ENCODE measurements at regions not wholly inside any gene's neighbourhood (a gene's known extent, or its start where the extent isn't known, plus 50 kb on each side); places are given as distances from the start of the nearest gene placed in this dataset.

- no peak overlapping the region for H3K4me2 ChIP-seq
- no TSS peak for BruUV-seq (replicated peaks)
- H3K27me3 ChIP-seq (ENCODE audit: insufficient read depth, low read depth): peaks cover 19% of the 10 kb centered on the region
- intact Hi-C loops (cut with micrococcal nuclease; ENCODE audit: unreplicated experiment): no loop called here
- H4K20me1 ChIP-seq (ENCODE audit: insufficient read depth): no peaks in the 10 kb centered on the region
- no peak overlapping the region for H3K27ac ChIP-seq
- TF ChIP-seq EZH2 (IDR thresholded peaks at IDR 0.05; ENCODE audit: low read depth): no peak
- TF ChIP-seq, protein P1, sequence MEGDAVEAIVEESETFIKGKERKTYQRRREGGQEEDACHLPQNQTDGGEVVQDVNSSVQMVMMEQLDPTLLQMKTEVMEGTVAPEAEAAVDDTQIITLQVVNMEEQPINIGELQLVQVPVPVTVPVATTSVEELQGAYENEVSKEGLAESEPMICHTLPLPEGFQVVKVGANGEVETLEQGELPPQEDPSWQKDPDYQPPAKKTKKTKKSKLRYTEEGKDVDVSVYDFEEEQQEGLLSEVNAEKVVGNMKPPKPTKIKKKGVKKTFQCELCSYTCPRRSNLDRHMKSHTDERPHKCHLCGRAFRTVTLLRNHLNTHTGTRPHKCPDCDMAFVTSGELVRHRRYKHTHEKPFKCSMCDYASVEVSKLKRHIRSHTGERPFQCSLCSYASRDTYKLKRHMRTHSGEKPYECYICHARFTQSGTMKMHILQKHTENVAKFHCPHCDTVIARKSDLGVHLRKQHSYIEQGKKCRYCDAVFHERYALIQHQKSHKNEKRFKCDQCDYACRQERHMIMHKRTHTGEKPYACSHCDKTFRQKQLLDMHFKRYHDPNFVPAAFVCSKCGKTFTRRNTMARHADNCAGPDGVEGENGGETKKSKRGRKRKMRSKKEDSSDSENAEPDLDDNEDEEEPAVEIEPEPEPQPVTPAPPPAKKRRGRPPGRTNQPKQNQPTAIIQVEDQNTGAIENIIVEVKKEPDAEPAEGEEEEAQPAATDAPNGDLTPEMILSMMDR (conservative IDR thresholded peaks at IDR 0.05): no peak
- no peak overlapping the region for H2AFZ ChIP-seq
- H3K4me3 ChIP-seq: no peak overlapping the region
- no peaks in the 10 kb centered on the region for H3K9me2 ChIP-seq (ENCODE audit: insufficient read depth)
- no peaks in the 10 kb centered on the region for H3K4me1 ChIP-seq (replicated peaks; ENCODE audit: insufficient read depth)
- no peaks in the 10 kb centered on the region for H3F3A ChIP-seq (ENCODE audit: insufficient read depth, low read depth)
- POLR2A ChIA-PET (ENCODE audit: unreplicated experiment): no interaction called here
- H3K36me3 ChIP-seq (ENCODE audit: low read depth): no peaks in the 10 kb centered on the region
- H3K79me2 ChIP-seq (ENCODE audit: low read depth): no peaks in the 10 kb centered on the region
- H3K9me3 ChIP-seq (ENCODE audit: insufficient read depth, low read depth): no peaks in the 10 kb centered on the region; the same call in 1 of the 2 replicates
- DNase-seq: no peak
- CTCF ChIA-PET: no interaction called here
Observed at GRCh38 chr2:5898667-5899066, 206.5 kb downstream of the SOX11 start.

DNA sequence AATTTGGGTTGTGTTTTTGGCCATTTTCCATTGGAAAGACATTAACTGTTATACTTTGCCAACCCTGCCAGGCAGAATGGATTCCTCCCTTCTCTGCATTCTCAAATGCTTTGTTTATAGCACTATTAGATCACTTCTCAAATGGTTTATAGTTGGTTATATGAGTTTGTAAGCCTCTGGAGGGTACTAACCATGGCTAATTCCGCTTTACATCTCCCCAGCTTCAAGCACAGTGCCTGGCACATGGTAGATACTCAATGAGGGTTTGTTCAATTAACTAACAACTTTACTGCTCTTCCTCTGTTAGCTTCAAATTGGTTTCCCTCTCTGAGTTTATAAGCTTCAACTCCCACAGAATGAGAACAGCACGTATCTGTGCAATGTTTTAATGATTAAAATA, 213.5 kb downstream of the SOX11 start:
- Histone ChIP-seq H3K4me2 (no peak overlapping the region), H3F3A (ENCODE audit: insufficient read depth, low read depth) (no peaks in the 10 kb centered on the region), H3K9me2 (ENCODE audit: insufficient read depth) (no peaks in the 10 kb centered on the region), H3K4me1 (replicated peaks; ENCODE audit: insufficient read depth) (no peaks in the 10 kb centered on the region), H3K4me3 (no peak overlapping the region), H3K79me2 (ENCODE audit: low read depth) (no peaks in the 10 kb centered on the region), H2AFZ (no peak overlapping the region), H3K27me3 (ENCODE audit: insufficient read depth, low read depth) (peaks cover 19% of the 10 kb centered on the region), H4K20me1 (ENCODE audit: insufficient read depth) (no peaks in the 10 kb centered on the region), H3K36me3 (ENCODE audit: low read depth) (no peaks in the 10 kb centered on the region), H3K9me3 (ENCODE audit: insufficient read depth, low read depth) (no peaks in the 10 kb centered on the region; the same call in 1 of the 2 replicates), H3K27ac (no peak overlapping the region)
- CTCF ChIA-PET: no interaction called here
- BruUV-seq (replicated peaks): no TSS peak
- TF ChIP-seq, protein P1 (conservative IDR thresholded peaks at IDR 0.05): no peak
- no peak for TF ChIP-seq EZH2 (IDR thresholded peaks at IDR 0.05; ENCODE audit: low read depth)
- no peak for DNase-seq
- POLR2A ChIA-PET (ENCODE audit: unreplicated experiment): no interaction called here
- intact Hi-C loops (cut with micrococcal nuclease; ENCODE audit: unreplicated experiment): no loop called here

DNA sequence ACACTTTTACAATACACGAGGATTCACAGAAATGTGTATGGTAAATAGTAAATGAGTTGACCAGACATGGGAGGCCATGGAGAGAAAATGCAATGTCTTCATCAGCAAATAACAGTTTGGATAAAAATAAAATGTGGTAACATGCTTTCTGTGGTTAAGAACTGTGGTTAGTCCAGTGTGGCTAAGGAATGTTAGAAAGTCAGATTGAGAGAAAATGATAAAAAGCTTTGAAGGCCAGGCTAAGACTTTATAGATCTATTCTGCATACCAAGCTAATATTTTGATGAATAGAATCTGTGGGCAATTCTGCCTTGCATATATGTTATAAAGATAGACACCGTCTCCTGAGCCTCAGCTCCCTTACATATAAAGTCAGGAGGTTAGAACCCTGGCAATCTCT, 215.9 kb downstream of the SOX11 start:
- ChIA-PET CTCF (no interaction called here), POLR2A (ENCODE audit: unreplicated experiment) (no interaction called here)
- Histone ChIP-seq H3K9me3 (ENCODE audit: insufficient read depth, low read depth) (no peaks in the 10 kb centered on the region; the same call in 1 of the 2 replicates), H3F3A (ENCODE audit: insufficient read depth, low read depth) (no peaks in the 10 kb centered on the region), H3K4me1 (replicated peaks; ENCODE audit: insufficient read depth) (no peaks in the 10 kb centered on the region), H3K27me3 (ENCODE audit: insufficient read depth, low read depth) (peaks cover 8% of the 10 kb centered on the region), H4K20me1 (ENCODE audit: insufficient read depth) (no peaks in the 10 kb centered on the region), H3K9me2 (ENCODE audit: insufficient read depth) (no peaks in the 10 kb centered on the region), H3K4me3 (no peak overlapping the region), H3K27ac (no peak overlapping the region), H2AFZ (no peak overlapping the region), H3K4me2 (no peak overlapping the region), H3K79me2 (ENCODE audit: low read depth) (no peaks in the 10 kb centered on the region), H3K36me3 (ENCODE audit: low read depth) (no peaks in the 10 kb centered on the region)
- no peak for DNase-seq
- intact Hi-C loops (cut with micrococcal nuclease; ENCODE audit: unreplicated experiment): no loop called here
- TF ChIP-seq EZH2 (IDR thresholded peaks at IDR 0.05; ENCODE audit: low read depth): no peak
- TF ChIP-seq, protein P1 (conservative IDR thresholded peaks at IDR 0.05): no peak
- BruUV-seq (replicated peaks): no TSS peak

Data from PC-9 (cell line).